ENCODE measurements at regions not wholly inside any gene's neighbourhood (a gene's known extent, or its start where the extent isn't known, plus 50 kb on each side); places are given as distances from the start of the nearest gene placed in this dataset.

GRCh38 chr15:31733424-31733823 lies 296.9 kb upstream of the CHRNA7 start:
- Histone ChIP-seq H3K27me3 (ENCODE audit: control insufficient read depth, insufficient read depth, low read length) (no peaks in the 10 kb centered on the region), H3K9me3 (ENCODE audit: control insufficient read depth, insufficient read depth, low read length) (no peaks in the 10 kb centered on the region), H3K4me3 (ENCODE audit: low read depth, low read length) (no peak overlapping the region), H3K9ac (ENCODE audit: low read depth, low read length) (no peak overlapping the region), H3K36me3 (ENCODE audit: control insufficient read depth, insufficient read depth, low read length) (no peaks in the 10 kb centered on the region), H3K4me1 (ENCODE audit: control insufficient read depth, insufficient read depth, low read length) (no peaks in the 10 kb centered on the region)

GRCh38 chr15:31740203-31740602 lies 290.1 kb upstream of the CHRNA7 start:
- Histone ChIP-seq H3K4me3 (ENCODE audit: low read depth, low read length) (no peak overlapping the region), H3K9ac (ENCODE audit: low read depth, low read length) (no peak overlapping the region), H3K27me3 (ENCODE audit: control insufficient read depth, insufficient read depth, low read length) (no peaks in the 10 kb centered on the region), H3K36me3 (ENCODE audit: control insufficient read depth, insufficient read depth, low read length) (no peaks in the 10 kb centered on the region), H3K4me1 (ENCODE audit: control insufficient read depth, insufficient read depth, low read length) (peaks cover 2% of the 10 kb centered on the region), H3K9me3 (ENCODE audit: control insufficient read depth, insufficient read depth, low read length) (no peaks in the 10 kb centered on the region)

GRCh38 chr15:31745841-31746240 lies 284.5 kb upstream of the CHRNA7 start:
- H3K9me3 ChIP-seq (ENCODE audit: control insufficient read depth, insufficient read depth, low read length) = no peaks in the 10 kb centered on the region
- no peak overlapping the region for H3K9ac ChIP-seq (ENCODE audit: low read depth, low read length)

GRCh38 chr15:31752065-31752762 lies 278.1 kb upstream of the CHRNA7 start:
- Histone ChIP-seq H3K36me3 (ENCODE audit: control insufficient read depth, insufficient read depth, low read length) (no peaks in the 10 kb centered on the region), H3K9ac (ENCODE audit: low read depth, low read length) (no peak overlapping the region), H3K4me3 (ENCODE audit: low read depth, low read length) (no peak overlapping the region), H3K9me3 (ENCODE audit: control insufficient read depth, insufficient read depth, low read length) (no peaks in the 10 kb centered on the region), H3K27me3 (ENCODE audit: control insufficient read depth, insufficient read depth, low read length) (no peaks in the 10 kb centered on the region), H3K4me1 (ENCODE audit: control insufficient read depth, insufficient read depth, low read length) (no peaks in the 10 kb centered on the region)

More at GRCh38 chr15:31745841-31746240, 284.5 kb upstream of the CHRNA7 start:
- Histone ChIP-seq H3K27me3 (ENCODE audit: control insufficient read depth, insufficient read depth, low read length) (no peaks in the 10 kb centered on the region), H3K4me3 (ENCODE audit: low read depth, low read length) (no peak overlapping the region), H3K36me3 (ENCODE audit: control insufficient read depth, insufficient read depth, low read length) (no peaks in the 10 kb centered on the region), H3K4me1 (ENCODE audit: control insufficient read depth, insufficient read depth, low read length) (no peaks in the 10 kb centered on the region)

- no peaks in the 10 kb centered on the region for H3K36me3 ChIP-seq (ENCODE audit: control insufficient read depth, insufficient read depth, low read length)
- no peaks in the 10 kb centered on the region for H3K9me3 ChIP-seq (ENCODE audit: control insufficient read depth, insufficient read depth, low read length)
- H3K4me3 ChIP-seq (ENCODE audit: low read depth, low read length) = no peak overlapping the region
- H3K4me1 ChIP-seq (ENCODE audit: control insufficient read depth, insufficient read depth, low read length) = no peaks in the 10 kb centered on the region
- H3K9ac ChIP-seq (ENCODE audit: low read depth, low read length) = no peak overlapping the region
- no peaks in the 10 kb centered on the region for H3K27me3 ChIP-seq (ENCODE audit: control insufficient read depth, insufficient read depth, low read length)
Measured at GRCh38 chr15:31752905-31753304, 277.4 kb upstream of the CHRNA7 start.

- no peaks in the 10 kb centered on the region for H3K36me3 ChIP-seq (ENCODE audit: control insufficient read depth, insufficient read depth, low read length)
- no peaks in the 10 kb centered on the region for H3K9me3 ChIP-seq (ENCODE audit: control insufficient read depth, insufficient read depth, low read length)
- no peak overlapping the region for H3K4me3 ChIP-seq (ENCODE audit: low read depth, low read length)
- H3K9ac ChIP-seq (ENCODE audit: low read depth, low read length) = no peak overlapping the region
- H3K27me3 ChIP-seq (ENCODE audit: control insufficient read depth, insufficient read depth, low read length) = no peaks in the 10 kb centered on the region
- H3K4me1 ChIP-seq (ENCODE audit: control insufficient read depth, insufficient read depth, low read length) = no peaks in the 10 kb centered on the region
Measured at GRCh38 chr15:31758126-31758525, 272.2 kb upstream of the CHRNA7 start.

GRCh38 chr15:31768055-31768454 lies 262.3 kb upstream of the CHRNA7 start:
- Histone ChIP-seq H3K4me1 (ENCODE audit: control insufficient read depth, insufficient read depth, low read length) (no peaks in the 10 kb centered on the region), H3K9ac (ENCODE audit: low read depth, low read length) (no peak overlapping the region), H3K27me3 (ENCODE audit: control insufficient read depth, insufficient read depth, low read length) (no peaks in the 10 kb centered on the region)

GRCh38 chr15:31774045-31774444 lies 256.3 kb upstream of the CHRNA7 start:
- H3K9me3 ChIP-seq (ENCODE audit: control insufficient read depth, insufficient read depth, low read length) = no peaks in the 10 kb centered on the region
- H3K36me3 ChIP-seq (ENCODE audit: control insufficient read depth, insufficient read depth, low read length) = no peaks in the 10 kb centered on the region
- H3K9ac ChIP-seq (ENCODE audit: low read depth, low read length) = no peak overlapping the region
- H3K4me3 ChIP-seq (ENCODE audit: low read depth, low read length) = no peak overlapping the region
- no peaks in the 10 kb centered on the region for H3K27me3 ChIP-seq (ENCODE audit: control insufficient read depth, insufficient read depth, low read length)
- H3K4me1 ChIP-seq (ENCODE audit: control insufficient read depth, insufficient read depth, low read length) = no peaks in the 10 kb centered on the region

More at GRCh38 chr15:31768055-31768454, 262.3 kb upstream of the CHRNA7 start:
- no peaks in the 10 kb centered on the region for H3K36me3 ChIP-seq (ENCODE audit: control insufficient read depth, insufficient read depth, low read length)
- no peak overlapping the region for H3K4me3 ChIP-seq (ENCODE audit: low read depth, low read length)
- H3K9me3 ChIP-seq (ENCODE audit: control insufficient read depth, insufficient read depth, low read length) = no peaks in the 10 kb centered on the region

GRCh38 chr15:31776039-31776438 lies 254.3 kb upstream of the CHRNA7 start:
- no peaks in the 10 kb centered on the region for H3K36me3 ChIP-seq (ENCODE audit: control insufficient read depth, insufficient read depth, low read length)
- no peak overlapping the region for H3K4me3 ChIP-seq (ENCODE audit: low read depth, low read length)
- no peak overlapping the region for H3K9ac ChIP-seq (ENCODE audit: low read depth, low read length)
- no peaks in the 10 kb centered on the region for H3K27me3 ChIP-seq (ENCODE audit: control insufficient read depth, insufficient read depth, low read length)
- H3K9me3 ChIP-seq (ENCODE audit: control insufficient read depth, insufficient read depth, low read length) = no peaks in the 10 kb centered on the region
- no peaks in the 10 kb centered on the region for H3K4me1 ChIP-seq (ENCODE audit: control insufficient read depth, insufficient read depth, low read length)

GRCh38 chr15:31781261-31781660 lies 249.1 kb upstream of the CHRNA7 start:
- H3K9ac ChIP-seq (ENCODE audit: low read depth, low read length) = no peak overlapping the region

GRCh38 chr15:31782016-31782783 lies 248.1 kb upstream of the CHRNA7 start:
- Histone ChIP-seq H3K4me1 (ENCODE audit: control insufficient read depth, insufficient read depth, low read length) (no peaks in the 10 kb centered on the region), H3K36me3 (ENCODE audit: control insufficient read depth, insufficient read depth, low read length) (no peaks in the 10 kb centered on the region), H3K9me3 (ENCODE audit: control insufficient read depth, insufficient read depth, low read length) (no peaks in the 10 kb centered on the region), H3K27me3 (ENCODE audit: control insufficient read depth, insufficient read depth, low read length) (no peaks in the 10 kb centered on the region), H3K4me3 (ENCODE audit: low read depth, low read length) (no peak overlapping the region), H3K9ac (ENCODE audit: low read depth, low read length) (no peak overlapping the region)

More at GRCh38 chr15:31781261-31781660, 249.1 kb upstream of the CHRNA7 start:
- no peaks in the 10 kb centered on the region for H3K27me3 ChIP-seq (ENCODE audit: control insufficient read depth, insufficient read depth, low read length)
- no peak overlapping the region for H3K4me3 ChIP-seq (ENCODE audit: low read depth, low read length)
- H3K36me3 ChIP-seq (ENCODE audit: control insufficient read depth, insufficient read depth, low read length) = no peaks in the 10 kb centered on the region
- no peaks in the 10 kb centered on the region for H3K4me1 ChIP-seq (ENCODE audit: control insufficient read depth, insufficient read depth, low read length)
- no peaks in the 10 kb centered on the region for H3K9me3 ChIP-seq (ENCODE audit: control insufficient read depth, insufficient read depth, low read length)

GRCh38 chr15:31782951-31783350 lies 247.4 kb upstream of the CHRNA7 start:
- Histone ChIP-seq H3K36me3 (ENCODE audit: control insufficient read depth, insufficient read depth, low read length) (no peaks in the 10 kb centered on the region), H3K27me3 (ENCODE audit: control insufficient read depth, insufficient read depth, low read length) (no peaks in the 10 kb centered on the region), H3K4me1 (ENCODE audit: control insufficient read depth, insufficient read depth, low read length) (no peaks in the 10 kb centered on the region), H3K9me3 (ENCODE audit: control insufficient read depth, insufficient read depth, low read length) (no peaks in the 10 kb centered on the region), H3K4me3 (ENCODE audit: low read depth, low read length) (no peak overlapping the region), H3K9ac (ENCODE audit: low read depth, low read length) (no peak overlapping the region)

Data from iPS-15b (cell line).